Stomach (tissue), 8 donors: ENCODE measurements at regions not wholly inside any gene's neighbourhood (a gene's known extent, or its start where the extent isn't known, plus 50 kb on each side); places are given as distances from the start of the nearest gene placed in this dataset.

ENCODE experiments used
- DNase-seq, 2 donors: peaks; one replicate each; pipeline versions ENCODE4 v3.0.0 to v3.0.0-alpha.2; 2013 to 2019
- H3K27ac ChIP-seq, 5 donors: fragments of 200-600 bp in 4 of 5; sonication (generic) in 4 of 5; one replicate each; pipeline ENCODE4 v1.5.1; 2013 to 2019; ENCODE audit warnings: mild to moderate bottlenecking in 1 of 5, moderate library complexity in 1 of 5
- H3K27me3 ChIP-seq, 3 donors: fragments of 200-600 bp; sonication (generic); one replicate each; pipeline ENCODE4 v1.5.1; 2017 to 2019; ENCODE audit warnings: mixed run types in 1 of 3
- H3K36me3 ChIP-seq, 4 donors: fragments of 200-600 bp; sonication (generic); 1 replicate in 3 of 4; 2 replicates in 1 of 4; pipeline ENCODE4 v1.5.1; 2016 to 2019
- H3K4me1 ChIP-seq, 4 donors: fragments of 200-600 bp; sonication (generic); one replicate each; pipeline ENCODE4 v1.5.1; 2016 to 2019
- H3K4me3 ChIP-seq, 4 donors: fragments of 200-600 bp; sonication (generic) in 3 of 4; one replicate each; pipeline ENCODE4 v1.5.1; 2016 to 2019; ENCODE audit warnings: mild to moderate bottlenecking in 1 of 4
- H3K9me3 ChIP-seq, 4 donors: fragments of 200-600 bp; sonication (generic); one replicate each; pipeline ENCODE4 v1.5.1; 2016 to 2019
- EP300 ChIP-seq: sonication (generic); formaldehyde crosslinking; IDR thresholded peaks from one replicate; pipeline ENCODE4 v1.6.1; 2017; ENCODE audit warnings: antibody characterized with exemption
- POLR2A ChIP-seq, 4 donors: fragments of 450-650 bp; IDR thresholded peaks; one replicate each; pipeline ENCODE4 v1.6.1; 2016; ENCODE audit warnings: antibody characterized with exemption in 4 of 4, control low read depth in 2 of 4, mild to moderate bottlenecking in 1 of 4, moderate library complexity in 1 of 4
- POLR2AphosphoS5 ChIP-seq, 3 donors: sonication (generic); formaldehyde crosslinking; IDR thresholded peaks; one replicate each; pipeline ENCODE4 v1.6.1; 2016; ENCODE audit warnings: antibody characterized with exemption in 3 of 3
- WGBS, 5 donors: extraction: QIAGEN DNeasy Blood & Tissue Kit in 3 of 5; methylation state at CpG; one replicate each; pipeline versions ENCODE4 v1.1.5 to v1.1.7; 2013 to 2018; 5-methylcytosine and 5-hydroxymethylcytosine counted together
- intact Hi-C: fragments of 100-400 bp; cut with DNase I; formaldehyde crosslinking; loops from one replicate; pipeline ENCODE4 v1.15.1; 2023; ENCODE audit warnings: low total_unique reads
- TF ChIP-seq, protein P1 (sequence below), 7 experiments: fragments of 450-650 bp in 4 of 7; fragments of 200-600 bp in 3 of 7; sonication (generic) in 3 of 7; IDR thresholded peaks; one replicate each; pipeline ENCODE4 v1.5.1; 2016 to 2019; ENCODE audit warnings: antibody characterized with exemption in 7 of 7, control low read depth in 2 of 7, mild to moderate bottlenecking in 1 of 7
- donor health status: healthy with polysubstance abuse.
- donor health status: Bipolar disorder and iron deficiency.
- donor health status: healthy.

DNA sequence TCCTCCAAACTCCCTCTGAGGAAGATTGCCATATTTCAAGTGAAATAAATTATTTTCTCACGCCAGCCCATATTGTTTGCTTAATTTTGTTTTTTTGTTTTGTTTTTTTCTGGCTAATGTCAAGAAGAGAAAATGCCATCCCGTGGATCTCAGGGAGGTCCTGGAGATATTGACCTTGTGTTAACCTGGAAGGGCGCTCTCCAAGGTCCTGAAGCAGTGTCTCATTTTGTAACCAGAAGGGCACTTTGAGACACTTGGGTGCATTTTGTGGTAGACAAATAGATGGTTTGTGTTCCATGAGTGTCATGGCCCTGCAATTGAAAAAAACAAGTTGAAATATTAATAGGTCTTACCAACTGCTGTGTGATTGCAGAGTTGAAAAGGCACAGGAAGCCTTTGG is 268.9 kb downstream of the SUDS3 start:
- WGBS, 5 donors, result 11 to 36% (median 17%) methylated on average over 3 of the region's 3 CpGs
- Histone ChIP-seq H3K4me3 (no peak overlapping the region), H3K27me3 (no peaks in the 10 kb centered on the region), H3K4me1 (no peaks in the 10 kb centered on the region), H3K9me3 (peaks cover 0 to 9% (median 0%) of the 10 kb centered on the region in 4 donors), H3K36me3 (no peaks in the 10 kb centered on the region), H3K27ac (no peak overlapping the region)
- intact Hi-C loops, result no loop called here
- no peak for TF ChIP-seq POLR2A (IDR thresholded peaks at IDR 0.05)
- TF ChIP-seq, protein P1, sequence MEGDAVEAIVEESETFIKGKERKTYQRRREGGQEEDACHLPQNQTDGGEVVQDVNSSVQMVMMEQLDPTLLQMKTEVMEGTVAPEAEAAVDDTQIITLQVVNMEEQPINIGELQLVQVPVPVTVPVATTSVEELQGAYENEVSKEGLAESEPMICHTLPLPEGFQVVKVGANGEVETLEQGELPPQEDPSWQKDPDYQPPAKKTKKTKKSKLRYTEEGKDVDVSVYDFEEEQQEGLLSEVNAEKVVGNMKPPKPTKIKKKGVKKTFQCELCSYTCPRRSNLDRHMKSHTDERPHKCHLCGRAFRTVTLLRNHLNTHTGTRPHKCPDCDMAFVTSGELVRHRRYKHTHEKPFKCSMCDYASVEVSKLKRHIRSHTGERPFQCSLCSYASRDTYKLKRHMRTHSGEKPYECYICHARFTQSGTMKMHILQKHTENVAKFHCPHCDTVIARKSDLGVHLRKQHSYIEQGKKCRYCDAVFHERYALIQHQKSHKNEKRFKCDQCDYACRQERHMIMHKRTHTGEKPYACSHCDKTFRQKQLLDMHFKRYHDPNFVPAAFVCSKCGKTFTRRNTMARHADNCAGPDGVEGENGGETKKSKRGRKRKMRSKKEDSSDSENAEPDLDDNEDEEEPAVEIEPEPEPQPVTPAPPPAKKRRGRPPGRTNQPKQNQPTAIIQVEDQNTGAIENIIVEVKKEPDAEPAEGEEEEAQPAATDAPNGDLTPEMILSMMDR (IDR thresholded peaks at IDR 0.05), result no peak
- no peak for TF ChIP-seq POLR2AphosphoS5 (IDR thresholded peaks at IDR 0.05)
- no peak for TF ChIP-seq EP300
- DNase-seq, result peak in 1 of 2 donors; percentile 34

DNA sequence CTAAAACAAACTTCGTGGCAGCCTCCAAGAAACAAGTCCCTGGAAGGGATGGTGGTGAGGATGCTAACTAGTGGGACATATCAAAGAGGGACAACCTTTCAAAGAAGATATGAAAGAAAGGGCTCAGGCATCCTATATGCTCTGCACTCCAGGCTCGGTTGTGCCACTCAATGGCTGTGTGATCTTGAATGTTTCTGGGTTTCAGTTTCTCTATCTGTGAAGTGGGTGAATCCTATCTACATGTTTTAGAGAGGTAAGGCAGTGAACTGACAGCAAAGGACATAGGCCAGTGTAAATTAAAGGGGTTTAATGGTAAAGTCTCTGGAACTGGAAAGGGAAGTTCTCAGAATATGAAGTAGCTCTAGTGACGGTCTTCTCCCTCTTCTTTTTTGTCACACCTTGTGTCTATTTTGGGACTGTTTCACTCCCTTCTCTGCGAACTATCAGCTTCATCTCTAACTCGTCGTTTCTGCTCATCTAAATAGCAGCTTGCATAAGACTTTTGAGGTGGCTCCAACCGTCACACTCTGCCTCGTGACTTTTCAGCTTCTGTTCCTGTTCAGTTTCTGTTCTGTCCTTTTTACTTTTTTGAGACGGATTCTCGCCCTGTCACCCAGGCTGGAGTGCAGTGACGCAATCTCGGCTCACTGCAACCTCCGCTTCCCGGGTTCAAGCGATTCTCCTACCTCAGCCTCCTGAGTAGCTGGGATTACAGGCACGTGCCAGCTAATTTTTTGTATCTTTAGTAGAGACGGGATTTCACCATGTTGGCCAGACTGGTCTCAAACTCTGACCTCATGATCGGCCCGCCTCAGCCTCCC is 273.6 kb downstream of the SUDS3 start:
- WGBS, 5 donors, result 81 to 87% (median 87%) methylated on average over 19 of the region's 19 CpGs
- no peaks in the 10 kb centered on the region for H3K4me1 ChIP-seq
- H3K9me3 ChIP-seq, result peaks cover 0 to 15% (median 0%) of the 10 kb centered on the region in 4 donors
- H3K36me3 ChIP-seq, result no peaks in the 10 kb centered on the region
- TF ChIP-seq POLR2A (IDR thresholded peaks at IDR 0.05) (no peak), EP300 (no peak), POLR2AphosphoS5 (IDR thresholded peaks at IDR 0.05) (no peak)
- TF ChIP-seq, protein P1 (IDR thresholded peaks at IDR 0.05), result no peak
- DNase-seq, result no peak
- no peaks in the 10 kb centered on the region for H3K27me3 ChIP-seq
- no peak overlapping the region for H3K4me3 ChIP-seq
- no peak overlapping the region for H3K27ac ChIP-seq
- intact Hi-C loops, result no loop called here

DNA sequence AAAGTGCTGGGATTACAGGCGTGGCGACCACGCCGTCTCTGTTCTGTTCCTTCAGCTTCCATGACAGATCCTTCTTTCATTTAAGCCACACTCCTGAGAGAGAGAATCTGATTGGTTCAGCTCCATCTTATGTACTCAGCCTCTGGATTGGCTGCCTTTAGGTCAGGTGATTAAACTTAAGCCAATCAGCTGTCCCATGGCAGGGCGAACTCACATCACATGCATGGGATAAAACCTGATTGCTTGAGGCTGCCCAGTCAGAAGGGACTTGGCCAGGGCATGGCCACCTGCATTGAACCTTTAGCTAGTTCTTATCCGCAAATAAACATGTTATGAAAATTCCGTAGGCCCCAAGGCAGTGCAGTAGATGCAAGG is 274.2 kb downstream of the SUDS3 start:
- H3K27me3 ChIP-seq, result no peaks in the 10 kb centered on the region
- no peaks in the 10 kb centered on the region for H3K4me1 ChIP-seq
- intact Hi-C loops, result no loop called here
- H3K36me3 ChIP-seq, result no peaks in the 10 kb centered on the region
- no peak for DNase-seq
- no peak overlapping the region for H3K4me3 ChIP-seq
- H3K9me3 ChIP-seq, result peaks cover 0 to 10% (median 0%) of the 10 kb centered on the region in 4 donors
- H3K27ac ChIP-seq, result no peak overlapping the region
- 90 to 96% (median 92%) methylated on average over 7 of the region's 7 CpGs for WGBS, 5 donors
- TF ChIP-seq, protein P1 (IDR thresholded peaks at IDR 0.05), result no peak
- no peak for TF ChIP-seq POLR2A (IDR thresholded peaks at IDR 0.05)
- no peak for TF ChIP-seq POLR2AphosphoS5 (IDR thresholded peaks at IDR 0.05)
- no peak for TF ChIP-seq EP300

DNA sequence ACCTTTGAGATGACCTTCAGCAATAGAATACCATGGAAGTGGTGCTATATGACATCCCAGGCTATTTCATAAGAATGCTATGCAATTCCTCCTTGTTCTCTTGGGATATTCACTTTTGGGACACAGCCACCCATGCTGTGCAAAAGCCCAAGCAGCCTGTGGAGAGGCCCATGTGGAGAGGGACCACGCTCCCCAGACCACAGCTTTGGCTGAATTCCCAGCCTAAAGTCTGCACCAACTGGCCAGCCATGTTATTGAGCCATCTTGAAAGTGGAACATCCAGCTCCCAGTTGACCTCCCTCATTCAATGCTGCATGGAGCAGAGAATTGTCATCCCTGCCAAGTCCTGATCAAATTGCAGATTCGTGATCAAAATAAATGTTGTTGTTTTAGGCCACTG is 275.1 kb downstream of the SUDS3 start:
- no peaks in the 10 kb centered on the region for H3K27me3 ChIP-seq
- no peak overlapping the region for H3K4me3 ChIP-seq
- TF ChIP-seq, protein P1 (IDR thresholded peaks at IDR 0.05), result no peak
- TF ChIP-seq POLR2A (IDR thresholded peaks at IDR 0.05) (no peak), POLR2AphosphoS5 (IDR thresholded peaks at IDR 0.05) (no peak), EP300 (no peak)
- 37 to 56% (median 53%) methylated on average over 2 of the region's 2 CpGs for WGBS, 5 donors
- H3K4me1 ChIP-seq, result no peaks in the 10 kb centered on the region
- no peak for DNase-seq
- H3K36me3 ChIP-seq, result no peaks in the 10 kb centered on the region
- intact Hi-C loops, result no loop called here
- peaks cover 0 to 6% (median 0%) of the 10 kb centered on the region in 4 donors for H3K9me3 ChIP-seq
- no peak overlapping the region for H3K27ac ChIP-seq
